Small intestine (tissue), 7 donors: ENCODE measurements at regions not wholly inside any gene's neighbourhood (a gene's known extent, or its start where the extent isn't known, plus 50 kb on each side); places are given as distances from the start of the nearest gene placed in this dataset.

Source experiments
- DNase-seq, 2 donors: peaks; one replicate each; pipeline versions ENCODE4 v3.0.0 to v3.0.0-alpha.2; 2013
- FAIRE-seq: peaks from 2 replicates; lab custom pipeline; 2012; peaks lifted over from hg19 to GRCh38; lab: Jason Lieb, UNC
- H3K27ac ChIP-seq, 3 donors: one replicate each; pipeline ENCODE4 v1.5.1; 2013; ENCODE audit warnings: low read length in 2 of 3, mild to moderate bottlenecking in 2 of 3, control low read depth in 1 of 3, inconsistent platforms in 1 of 3, low read depth in 1 of 3, moderate library complexity in 1 of 3
- H3K27me3 ChIP-seq, 3 donors: one replicate each; pipeline ENCODE4 v1.6.1; 2013; ENCODE audit warnings: low read length in 3 of 3, inconsistent platforms in 1 of 3; ENCODE audit not compliant: control insufficient read depth in 3 of 3, insufficient read depth in 3 of 3
- H3K36me3 ChIP-seq, 3 donors: one replicate each; pipeline ENCODE4 v1.6.1; 2013; ENCODE audit warnings: low read length in 3 of 3, inconsistent platforms in 1 of 3, low read depth in 1 of 3, mild to moderate bottlenecking in 1 of 3, moderate library complexity in 1 of 3; ENCODE audit not compliant: control insufficient read depth in 3 of 3, insufficient read depth in 2 of 3
- H3K4me1 ChIP-seq, 3 donors: one replicate each; pipeline ENCODE4 v1.6.1; 2013; ENCODE audit warnings: low read length in 2 of 3, inconsistent platforms in 1 of 3, low read depth in 1 of 3, mild to moderate bottlenecking in 1 of 3, moderate library complexity in 1 of 3; ENCODE audit not compliant: control insufficient read depth in 3 of 3, insufficient read depth in 2 of 3
- H3K4me3 ChIP-seq, 3 donors: one replicate each; pipeline ENCODE4 v1.5.1; 2013; ENCODE audit warnings: low read length in 3 of 3, control low read depth in 1 of 3, inconsistent platforms in 1 of 3, low read depth in 1 of 3, mild to moderate bottlenecking in 1 of 3, moderate library complexity in 1 of 3
- H3K9me3 ChIP-seq, 2 donors: one replicate each; pipeline ENCODE4 v1.6.1; 2013; ENCODE audit warnings: low read depth in 1 of 2, low read length in 1 of 2; ENCODE audit not compliant: control insufficient read depth in 2 of 2, insufficient read depth in 1 of 2
- WGBS, 3 donors: extraction: QIAGEN DNeasy Blood & Tissue Kit; methylation state at CpG; one replicate each; pipeline ENCODE4 v1.1.7; 2013; 5-methylcytosine and 5-hydroxymethylcytosine counted together
- donor health status: healthy with polysubstance abuse.
- donor health status: control.
- donor health status: control.
- donor health status: Bipolar disorder and iron deficiency.
- donor health status: healthy.

- DNase-seq (no peak), FAIRE-seq (no peak)
- H3K36me3 ChIP-seq: peaks cover 0 to 3% (median 0%) of the 10 kb centered on the region in 3 donors
- peaks cover 2 to 36% (median 3%) of the 10 kb centered on the region in 3 donors for H3K4me1 ChIP-seq
- no peak overlapping the region for H3K4me3 ChIP-seq
- H3K9me3 ChIP-seq: no peaks in the 10 kb centered on the region
- no peak overlapping the region for H3K27ac ChIP-seq
- H3K27me3 ChIP-seq: no peaks in the 10 kb centered on the region
- WGBS, 3 donors: 74 to 90% (median 80%) methylated on average over 6 of the region's 6 CpGs
Observed at GRCh38 chr6:44046516-44047178, 80.6 kb downstream of the MRPL14 start.

- H3K4me1 ChIP-seq: peaks cover 2 to 42% (median 3%) of the 10 kb centered on the region in 3 donors
- FAIRE-seq: no peak
- H3K4me3 ChIP-seq: no peak overlapping the region
- H3K9me3 ChIP-seq: no peaks in the 10 kb centered on the region
- no peak for DNase-seq
- 50 to 69% (median 50%) methylated on average over 1 of the region's 1 CpG for WGBS, 3 donors
- H3K27me3 ChIP-seq: no peaks in the 10 kb centered on the region
- no peak overlapping the region for H3K27ac ChIP-seq
- peaks cover 0 to 3% (median 0%) of the 10 kb centered on the region in 3 donors for H3K36me3 ChIP-seq
Observed at GRCh38 chr6:44045672-44046015, 81.6 kb downstream of the MRPL14 start.

- peaks cover 0 to 3% (median 0%) of the 10 kb centered on the region in 3 donors for H3K36me3 ChIP-seq
- no peak overlapping the region for H3K4me3 ChIP-seq
- DNase-seq (no peak), FAIRE-seq (no peak)
- no peak overlapping the region for H3K27ac ChIP-seq
- no peaks in the 10 kb centered on the region for H3K9me3 ChIP-seq
- no peaks in the 10 kb centered on the region for H3K27me3 ChIP-seq
- H3K4me1 ChIP-seq: peaks cover 2 to 42% (median 3%) of the 10 kb centered on the region in 3 donors
- WGBS, 3 donors: 90 to 94% (median 91%) methylated on average over 2 of the region's 2 CpGs
Observed at GRCh38 chr6:44044940-44045671, 82.1 kb downstream of the MRPL14 start.

- 59 to 79% (median 66%) methylated on average over 6 of the region's 6 CpGs for WGBS, 3 donors
- Histone ChIP-seq H3K36me3 (peaks cover 0 to 3% (median 0%) of the 10 kb centered on the region in 3 donors), H3K4me3 (no peak overlapping the region), H3K27me3 (no peaks in the 10 kb centered on the region), H3K4me1 (peaks cover 0 to 37% (median 3%) of the 10 kb centered on the region in 3 donors), H3K27ac (peak overlapping the region in 1 of 3 donors; percentile 84), H3K9me3 (no peaks in the 10 kb centered on the region)
- DNase-seq (no peak), FAIRE-seq (no peak)
Observed at GRCh38 chr6:44044154-44044539, 83.1 kb downstream of the MRPL14 start.

GRCh38 chr6:44043479-44044153 lies 83.6 kb downstream of the MRPL14 start:
- no peaks in the 10 kb centered on the region for H3K9me3 ChIP-seq
- WGBS, 3 donors: 63 to 78% (median 66%) methylated on average over 2 of the region's 2 CpGs
- FAIRE-seq: no peak
- H3K4me3 ChIP-seq: no peak overlapping the region
- peaks cover 0 to 3% (median 0%) of the 10 kb centered on the region in 3 donors for H3K36me3 ChIP-seq
- no peaks in the 10 kb centered on the region for H3K27me3 ChIP-seq
- peak in 1 of 2 donors; percentile 47 for DNase-seq
- peak overlapping the region in 2 of 3 donors; percentile 42 to 84 for H3K27ac ChIP-seq
- peaks cover 0 to 32% (median 3%) of the 10 kb centered on the region in 3 donors for H3K4me1 ChIP-seq

- Histone ChIP-seq H3K27me3 (no peaks in the 10 kb centered on the region), H3K36me3 (peaks cover 0 to 3% (median 0%) of the 10 kb centered on the region in 3 donors), H3K4me1 (peaks cover 0 to 31% (median 3%) of the 10 kb centered on the region in 3 donors), H3K9me3 (no peaks in the 10 kb centered on the region), H3K4me3 (no peak overlapping the region), H3K27ac (peak overlapping the region in 1 of 3 donors; percentile 84)
- FAIRE-seq (no peak), DNase-seq (peak; percentile 81 to 86)
- 6 to 59% (median 36%) methylated on average over 1 of the region's 1 CpG for WGBS, 3 donors
Observed at GRCh38 chr6:44042989-44043478, 84.2 kb downstream of the MRPL14 start.

GRCh38 chr6:44042261-44042988 lies 84.8 kb downstream of the MRPL14 start:
- Histone ChIP-seq H3K27me3 (no peaks in the 10 kb centered on the region), H3K4me3 (no peak overlapping the region), H3K36me3 (peaks cover 0 to 3% (median 0%) of the 10 kb centered on the region in 3 donors), H3K4me1 (peaks cover 0 to 31% (median 3%) of the 10 kb centered on the region in 3 donors), H3K27ac (peak overlapping the region in 2 of 3 donors; percentile 42 to 84), H3K9me3 (no peaks in the 10 kb centered on the region)
- DNase-seq (no peak), FAIRE-seq (no peak)
- WGBS, 3 donors: 69 to 84% (median 83%) methylated on average over 4 of the region's 4 CpGs
